NCI-H146 (cell line): ENCODE measurements at regions not wholly inside any gene's neighbourhood (a gene's known extent, or its start where the extent isn't known, plus 50 kb on each side); places are given as distances from the start of the nearest gene placed in this dataset.

Source experiments
- DNase-seq: peaks from one replicate; lab custom pipeline; 2025; lab: John Stamatoyannopoulos, UW

DNA sequence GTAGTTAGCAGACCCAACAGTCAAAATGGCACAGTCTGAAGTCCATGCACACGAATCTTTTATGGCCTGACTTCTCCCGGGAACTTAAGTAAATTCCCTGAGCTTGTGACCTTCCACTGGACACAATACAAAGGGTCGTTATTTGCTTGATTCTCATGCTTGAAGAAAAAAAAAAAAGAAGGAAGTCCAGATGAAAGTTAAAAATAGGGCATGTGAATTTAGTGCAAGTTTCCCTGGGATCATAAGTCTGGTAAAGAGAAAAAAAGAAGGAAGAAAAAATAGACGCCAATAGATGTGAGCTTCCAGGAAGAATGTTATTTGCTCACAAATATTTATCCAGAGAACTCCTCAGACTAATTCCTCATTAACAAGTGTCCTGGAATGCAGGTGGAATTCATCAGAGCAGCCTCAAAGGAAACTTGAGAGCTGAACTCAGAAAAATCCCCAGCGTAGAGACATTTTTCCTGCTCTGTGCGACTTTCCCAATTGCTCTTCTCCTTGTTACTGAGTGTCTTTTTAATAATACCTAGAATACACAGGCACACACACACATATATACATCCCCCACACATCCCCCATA, 616.3 kb downstream of the EBF1 start:
- no peak for DNase-seq

DNA sequence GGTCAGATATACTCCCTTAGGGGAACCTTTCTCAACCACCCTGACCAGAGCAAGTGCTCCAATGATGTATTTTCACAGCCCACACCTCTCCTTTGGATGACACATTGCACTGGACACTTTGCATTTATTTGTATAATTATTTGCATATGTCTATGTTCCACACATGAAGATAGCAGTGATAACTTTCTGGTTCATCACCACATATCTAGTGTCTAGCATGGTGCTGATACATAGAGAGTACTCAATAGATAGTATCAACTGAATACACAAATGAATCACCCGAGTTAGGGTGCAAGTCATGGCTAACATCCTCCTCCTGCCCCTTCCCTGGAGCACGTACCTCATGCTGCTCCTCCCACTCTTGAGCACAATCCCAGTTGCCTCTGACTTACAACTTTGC, 617.6 kb downstream of the EBF1 start:
- DNase-seq: no peak

DNA sequence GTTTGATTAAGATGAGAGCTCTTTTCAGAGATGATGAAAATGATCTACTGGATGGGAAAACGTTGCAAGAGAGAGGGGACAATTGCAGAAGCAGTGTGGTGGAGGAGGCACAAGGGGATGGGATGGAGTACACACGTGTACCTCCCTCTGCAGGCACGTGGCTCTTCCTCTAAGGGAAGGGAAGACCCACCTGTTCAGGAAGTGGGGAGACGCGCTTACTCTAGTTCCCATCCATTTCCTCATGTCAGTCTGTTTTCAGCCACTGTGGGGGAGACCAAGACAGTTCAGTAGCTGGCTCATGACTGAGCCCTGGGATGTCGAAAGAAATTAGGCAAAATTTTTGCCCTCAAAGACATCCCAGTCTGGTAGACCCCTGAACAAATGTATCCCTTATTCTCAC, 619.2 kb upstream of the CLINT1 start:
- DNase-seq: no peak

DNA sequence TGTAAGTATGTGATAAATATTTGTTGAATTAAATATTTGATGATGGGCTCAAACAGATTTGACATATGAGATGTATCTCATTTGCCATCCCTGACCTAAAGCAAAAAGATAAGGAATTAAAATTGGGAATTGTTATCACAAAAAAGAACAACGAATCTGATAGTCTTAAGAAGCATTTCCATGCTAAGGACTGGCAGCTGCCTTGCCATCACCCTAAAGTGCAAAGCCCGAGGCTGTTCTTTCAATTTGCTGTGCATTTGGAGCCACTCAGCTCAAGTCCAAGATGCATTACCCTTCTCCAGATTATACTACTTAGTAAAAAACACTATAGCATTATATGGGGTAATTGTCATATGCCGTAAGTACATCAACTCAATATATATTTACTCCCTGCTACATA, 618.3 kb upstream of the CLINT1 start:
- no peak for DNase-seq

DNA sequence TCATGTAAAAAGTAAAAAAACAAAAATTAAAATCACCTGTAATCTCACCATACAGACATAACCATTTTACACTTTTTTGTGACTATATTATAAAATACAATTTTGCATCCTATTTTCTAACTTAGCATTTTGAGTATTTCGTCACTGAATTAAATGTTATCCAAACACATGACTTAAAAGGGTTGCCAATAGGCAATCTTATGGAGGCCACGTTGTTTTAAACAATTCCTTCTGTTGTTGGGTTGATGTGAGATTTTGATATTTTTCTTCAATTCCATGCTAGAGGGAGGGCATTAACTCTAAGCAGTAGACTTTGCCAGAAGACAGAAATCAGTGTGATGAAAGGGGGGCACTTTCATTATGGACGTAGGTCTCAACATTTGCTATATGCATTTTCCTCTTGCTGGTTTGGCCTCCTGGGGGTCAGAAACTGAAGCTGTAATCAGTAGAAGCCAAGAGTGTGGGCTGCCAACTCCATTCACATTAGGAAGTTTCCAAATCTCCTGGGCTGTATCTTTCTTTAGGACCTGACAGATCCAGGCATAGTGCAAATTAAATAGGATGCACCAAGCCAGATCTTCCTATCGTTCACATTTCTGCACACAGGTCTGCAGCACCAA, 614.2 kb upstream of the CLINT1 start:
- DNase-seq: no peak

DNA sequence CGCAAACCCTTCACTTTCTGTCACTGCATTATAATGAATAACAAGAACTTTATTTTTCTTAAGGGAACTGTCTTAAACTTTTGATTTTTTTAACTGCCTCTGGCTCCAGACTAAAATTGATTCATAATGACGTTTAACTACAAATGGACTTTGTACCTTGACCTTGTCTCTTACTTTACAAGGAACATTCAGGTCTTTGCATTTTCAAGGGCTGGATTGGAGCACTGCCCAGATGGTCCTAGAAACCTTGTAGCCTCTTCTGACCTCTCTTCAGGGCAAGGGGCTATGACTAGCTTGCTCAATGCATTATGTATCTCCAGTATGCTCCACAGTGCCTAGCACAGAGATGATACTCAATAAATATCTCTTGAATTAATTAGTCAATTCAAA, 612.6 kb upstream of the CLINT1 start:
- DNase-seq: no peak

DNA sequence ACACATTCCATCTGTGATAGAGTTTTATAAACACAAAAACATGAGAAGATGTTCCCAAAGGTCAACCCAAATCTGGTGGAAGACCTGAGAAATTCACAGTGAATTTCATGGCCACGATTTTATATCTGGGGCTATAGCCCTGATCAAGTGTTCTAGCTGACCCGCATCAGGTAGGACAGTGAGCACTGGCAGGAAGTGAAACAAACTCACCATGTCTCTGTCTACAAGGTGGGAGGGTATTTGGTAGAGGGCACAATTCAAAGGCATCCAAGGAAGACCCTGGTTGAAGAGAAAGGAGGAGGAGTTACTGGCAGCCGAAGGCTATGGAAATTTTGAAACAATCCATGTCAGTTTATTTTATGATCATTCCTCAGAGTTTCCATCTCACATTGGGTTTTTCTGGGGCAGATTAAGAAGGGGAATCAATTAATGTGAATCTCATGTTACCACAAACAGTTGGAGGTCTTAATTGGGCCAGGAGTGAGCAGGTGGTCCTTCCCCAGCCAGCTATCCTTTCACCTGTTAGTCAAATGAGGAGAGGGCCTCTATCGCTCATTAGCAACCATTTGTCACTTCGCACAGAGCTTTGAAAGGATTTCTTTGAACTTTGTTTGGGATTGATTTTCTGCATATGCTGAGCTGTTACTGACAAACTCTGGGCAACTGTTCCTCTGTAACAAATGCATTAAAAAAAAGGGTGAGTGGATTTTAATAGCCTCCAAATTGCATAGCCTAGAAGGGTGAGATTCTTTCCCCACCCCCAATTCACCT, 612.0 kb upstream of the CLINT1 start:
- DNase-seq: peak; percentile 12

DNA sequence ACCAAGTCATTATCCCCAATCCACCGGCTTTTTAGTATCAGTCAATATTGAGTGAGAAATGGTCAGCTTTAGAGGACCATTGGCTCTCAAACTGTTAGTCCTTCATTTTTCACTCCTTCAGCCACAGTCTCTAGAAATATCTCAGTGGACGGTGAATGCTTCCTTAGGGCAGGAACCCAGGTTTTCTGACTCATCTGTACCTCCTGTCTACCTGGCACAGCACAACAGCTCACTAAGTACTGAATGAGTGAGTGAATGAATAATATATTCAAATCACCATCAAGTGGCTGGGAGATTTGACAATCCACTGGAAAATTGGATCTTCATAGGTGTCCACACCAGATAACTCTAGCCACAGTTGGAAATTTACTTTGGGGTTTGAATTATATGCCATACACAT, 609.5 kb upstream of the CLINT1 start:
- no peak for DNase-seq

DNA sequence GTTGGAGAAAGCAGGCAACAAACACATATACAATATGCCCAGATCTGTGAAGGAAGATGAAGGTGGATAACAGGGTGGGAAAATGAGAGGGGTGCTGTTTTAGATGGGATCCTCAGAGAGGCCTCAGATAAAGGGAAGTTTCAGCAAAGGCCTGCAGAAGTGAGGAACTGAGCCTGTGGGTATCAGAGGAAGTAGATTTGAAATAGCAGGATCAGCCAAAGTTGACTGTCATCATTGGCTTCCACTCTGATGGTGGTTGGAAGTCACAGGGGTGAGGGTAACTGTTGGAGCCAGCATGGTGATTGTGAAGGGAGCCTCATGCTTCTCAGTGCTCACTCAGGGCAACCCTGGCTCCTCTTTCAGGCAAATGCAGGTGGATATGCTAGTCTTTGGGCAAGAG, 607.2 kb upstream of the CLINT1 start:
- no peak for DNase-seq

DNA sequence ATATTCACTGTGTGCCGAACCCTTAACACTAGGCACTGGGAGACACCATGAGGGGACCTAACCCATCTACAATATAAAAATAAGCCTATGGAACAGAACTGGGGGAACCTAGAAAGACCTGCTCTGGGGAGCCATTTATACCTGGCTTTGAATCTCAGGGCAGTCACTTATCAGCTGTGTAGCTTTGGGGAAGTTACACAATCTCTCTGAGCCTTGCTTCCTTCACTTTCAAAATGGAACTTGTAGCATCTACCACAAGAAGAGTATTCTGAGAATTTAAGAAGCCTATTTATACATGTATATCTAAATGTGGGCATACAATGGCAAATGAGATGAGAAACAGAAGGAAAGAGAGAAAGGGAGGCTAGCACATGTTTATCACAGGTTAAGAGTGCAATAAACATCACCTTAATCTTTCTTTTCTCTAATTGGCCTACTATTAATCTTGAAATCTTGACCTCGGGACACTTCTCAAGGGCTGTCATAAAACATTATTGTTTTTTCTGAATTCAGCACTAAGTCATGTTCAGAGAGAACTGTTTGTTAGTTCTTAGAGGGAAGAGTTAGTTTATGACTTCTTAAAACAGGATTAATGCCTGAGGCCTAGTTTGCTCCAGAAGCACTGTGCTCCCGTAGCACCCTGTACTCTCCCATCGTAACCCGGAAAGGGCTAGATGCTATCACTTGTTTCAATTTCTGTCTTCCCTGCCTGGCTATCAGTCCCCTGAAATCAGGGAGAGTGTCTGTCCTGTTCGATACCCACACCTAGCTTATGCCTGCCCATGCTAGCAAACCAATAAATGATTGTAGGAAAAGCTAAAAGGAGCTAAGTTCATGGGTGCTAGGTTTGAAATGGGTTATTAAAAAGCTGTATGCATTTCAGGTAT, 606.4 kb upstream of the CLINT1 start:
- DNase-seq: no peak

DNA sequence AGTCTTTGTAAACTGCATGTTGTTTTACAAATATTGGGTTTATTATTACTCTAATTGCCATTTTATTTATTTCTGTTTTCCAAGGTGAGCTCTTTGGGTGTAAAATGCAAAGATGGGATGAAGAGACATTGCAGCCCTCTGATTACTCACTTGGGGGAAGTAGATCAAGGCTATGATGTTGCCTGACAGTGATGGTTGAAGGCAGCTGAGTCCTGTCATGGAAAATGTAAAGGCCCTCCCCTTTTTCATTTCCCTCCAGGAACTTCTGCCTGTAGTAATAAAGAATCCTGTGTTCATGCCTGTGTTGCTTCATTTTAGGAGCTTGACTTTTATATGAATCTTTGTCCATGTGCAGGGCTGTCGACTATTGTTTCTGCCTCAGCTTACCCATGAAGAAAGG, 605.4 kb upstream of the CLINT1 start:
- DNase-seq: no peak

DNA sequence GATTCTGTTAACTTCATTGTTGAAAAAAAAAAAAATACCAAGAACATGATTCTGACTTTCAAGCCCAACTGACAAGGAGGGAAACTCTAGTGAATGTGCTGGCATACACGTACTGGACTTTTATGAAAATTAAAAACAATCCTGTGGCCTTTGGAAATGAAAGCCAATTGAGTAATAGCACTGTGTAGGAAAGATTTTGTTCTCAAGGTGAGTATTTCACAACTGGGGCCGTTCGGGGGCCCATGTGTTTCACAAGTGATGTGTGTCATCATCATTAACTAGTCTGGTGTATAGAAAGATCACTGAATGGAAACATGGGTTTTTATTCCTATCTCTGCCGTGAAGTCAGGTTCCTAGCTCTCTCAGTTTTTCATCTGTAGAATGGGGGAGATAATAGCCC, 605.0 kb upstream of the CLINT1 start:
- DNase-seq: no peak

DNA sequence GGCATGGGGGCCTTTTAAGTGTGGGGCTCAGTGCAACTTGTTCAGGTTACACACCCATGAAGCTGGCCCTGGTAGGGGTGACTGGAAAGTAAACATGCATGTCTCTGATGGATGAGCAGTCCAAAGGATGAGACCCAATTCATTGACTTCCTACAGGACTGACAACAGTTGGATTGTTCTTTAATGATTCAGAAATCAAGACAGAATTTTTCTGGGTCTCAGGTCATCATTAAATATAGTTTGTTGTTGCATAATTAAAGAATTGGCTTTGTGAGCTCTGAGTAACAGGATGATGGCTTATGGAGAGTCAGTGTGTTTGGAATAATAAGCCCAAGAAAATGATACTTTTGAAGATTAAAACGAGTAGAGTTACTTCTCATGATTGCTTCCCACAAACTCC, 604.2 kb upstream of the CLINT1 start:
- no peak for DNase-seq

DNA sequence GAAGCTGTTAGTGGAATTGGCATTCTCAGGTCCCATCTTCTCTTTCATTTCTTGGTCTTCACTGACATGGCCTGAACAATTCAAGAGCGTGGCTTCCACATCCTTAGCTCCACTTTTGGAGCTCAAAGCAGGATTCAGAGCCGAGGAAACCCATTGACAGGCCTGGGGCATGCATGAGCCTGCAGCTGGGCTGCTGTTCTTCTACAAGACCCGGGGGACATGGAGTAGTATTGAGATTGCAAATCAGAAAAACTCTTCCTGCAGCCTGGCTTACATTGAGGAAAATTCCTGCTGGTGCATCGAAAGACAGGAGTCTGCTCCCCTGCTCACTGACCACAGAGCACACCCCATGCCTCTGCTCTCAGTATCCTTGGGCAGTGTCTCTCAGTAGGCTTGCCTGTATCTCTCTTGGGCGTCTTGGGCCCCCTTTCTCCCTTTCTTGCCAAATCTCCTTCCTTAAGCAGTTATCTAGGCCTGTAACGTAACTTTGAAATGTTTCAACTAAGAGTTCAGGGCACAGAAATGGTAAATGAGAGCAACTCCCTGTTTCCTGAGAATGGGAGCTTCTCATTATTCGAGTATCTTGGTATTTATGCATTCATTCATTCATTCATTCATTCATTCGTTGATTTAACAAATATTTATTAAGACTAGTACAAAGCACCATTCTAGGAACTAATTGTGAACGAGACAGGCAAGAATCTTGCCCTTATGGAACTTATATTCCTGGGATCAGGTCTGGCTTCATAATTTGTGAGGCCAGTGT, 603.6 kb upstream of the CLINT1 start:
- no peak for DNase-seq

DNA sequence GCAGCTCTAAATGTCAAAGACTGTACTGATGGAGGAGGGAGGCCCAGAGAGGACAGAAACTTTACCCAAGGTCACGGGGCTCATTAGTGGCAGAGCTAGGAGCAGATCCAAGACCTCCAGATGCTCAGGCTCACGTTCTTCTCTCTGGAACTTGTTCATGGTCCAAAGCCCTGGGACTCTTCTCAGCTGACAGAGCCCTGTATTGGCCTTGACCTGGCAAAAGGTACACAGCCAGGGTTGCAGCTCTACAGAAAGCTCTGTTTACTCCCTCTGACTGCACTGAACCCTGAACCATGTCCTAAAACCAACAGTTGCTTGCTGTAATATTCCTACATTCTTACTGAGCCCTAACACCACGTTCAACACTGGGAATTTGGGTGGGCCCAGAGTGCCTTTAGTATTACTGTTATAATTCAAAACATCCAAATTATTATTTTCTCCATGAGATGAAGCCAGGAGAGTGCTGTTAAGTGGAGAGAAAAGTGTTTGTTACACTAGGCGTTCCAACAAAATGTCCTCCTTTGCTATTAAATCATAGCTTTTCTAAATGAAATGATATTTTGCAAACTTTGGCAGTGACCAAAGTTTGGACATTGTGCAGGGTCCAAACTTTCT, 602.4 kb upstream of the CLINT1 start:
- DNase-seq: no peak

DNA sequence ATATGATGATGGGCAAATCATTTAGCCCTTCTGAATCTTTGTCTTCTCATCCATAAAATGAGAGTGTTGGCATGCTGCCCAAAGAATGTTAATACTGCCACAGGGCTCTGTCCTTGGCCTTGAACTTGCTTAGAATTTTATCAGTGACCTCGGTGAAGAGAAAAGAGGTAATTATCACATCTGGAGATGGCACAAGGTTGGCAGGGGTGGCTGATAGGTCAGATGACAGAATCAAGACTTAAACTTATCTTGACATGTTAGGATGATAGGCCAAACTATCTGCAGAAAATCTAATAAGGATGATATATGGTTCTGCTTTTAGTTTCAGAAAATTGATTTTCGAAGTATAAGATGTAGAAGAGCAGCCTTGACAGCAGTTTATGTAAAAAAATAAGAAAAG, 599.1 kb upstream of the CLINT1 start:
- DNase-seq: no peak

DNA sequence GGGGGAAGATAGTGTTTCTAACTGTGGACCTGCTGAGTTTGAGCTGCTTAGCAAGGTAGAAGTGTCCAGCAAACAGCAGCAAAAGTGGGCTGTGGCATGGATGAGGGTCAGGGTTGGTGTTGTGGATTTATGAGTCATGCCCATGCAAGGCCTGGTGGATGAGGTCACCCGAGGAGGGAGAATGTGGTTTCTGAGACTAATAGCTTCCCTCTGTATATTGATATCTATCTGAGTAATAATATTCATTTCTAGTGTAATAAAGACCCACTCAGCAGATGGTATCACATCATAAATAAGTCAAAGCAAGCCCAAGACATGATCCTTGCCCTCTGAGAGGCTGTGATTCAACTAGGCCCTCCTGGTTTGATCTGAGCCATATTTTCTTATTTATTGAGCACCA, 597.8 kb upstream of the CLINT1 start:
- DNase-seq: no peak

DNA sequence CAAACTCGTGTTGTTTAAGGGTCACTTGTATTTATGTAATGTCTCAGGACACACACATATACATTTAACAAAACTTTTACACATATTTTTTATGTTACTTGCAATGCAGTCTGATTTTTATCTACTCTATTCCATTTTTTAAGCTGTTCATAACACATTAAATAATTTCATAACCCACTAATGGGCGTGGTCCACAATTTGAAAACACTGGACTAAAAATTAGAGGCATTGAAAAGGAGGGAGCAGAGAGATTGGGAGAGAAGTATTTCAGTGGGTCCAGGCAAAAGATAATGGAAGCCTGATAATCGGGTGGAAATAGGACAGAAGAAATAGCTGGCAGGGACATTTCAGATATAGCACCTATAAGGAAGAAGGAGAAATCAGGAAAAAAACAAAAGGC, 597.3 kb upstream of the CLINT1 start:
- no peak for DNase-seq

DNA sequence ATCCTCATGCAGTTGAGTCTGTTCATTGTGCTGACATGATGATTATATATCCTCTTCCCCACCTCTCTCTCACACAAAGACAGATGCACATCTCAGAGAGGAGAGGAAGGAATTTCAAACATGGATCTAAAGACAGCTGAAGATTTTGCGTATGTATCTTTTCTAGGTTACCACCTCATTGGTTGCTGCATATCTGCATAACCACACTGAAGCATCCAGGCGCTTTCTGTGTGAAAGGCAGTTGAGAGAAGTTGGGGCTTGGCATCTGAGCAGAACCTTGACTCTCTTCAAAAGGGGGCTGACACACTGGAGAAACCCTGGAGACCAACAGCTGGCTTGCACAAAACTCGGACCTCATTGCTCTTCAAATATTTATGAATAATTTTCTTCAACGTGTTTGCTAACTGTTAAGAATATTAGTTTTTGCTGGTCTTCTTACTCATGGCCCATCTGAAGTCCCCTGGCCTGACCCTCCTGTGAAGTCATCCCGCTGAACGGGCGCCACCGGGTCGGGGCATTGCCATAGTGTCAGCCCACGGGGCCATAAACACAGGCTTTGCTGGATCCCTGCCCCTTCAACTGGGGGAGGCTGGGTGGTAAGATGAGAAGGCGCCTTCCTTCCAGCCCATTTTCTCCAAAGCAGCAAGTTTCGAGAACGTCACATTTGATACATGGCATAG, 593.2 kb upstream of the CLINT1 start:
- no peak for DNase-seq

DNA sequence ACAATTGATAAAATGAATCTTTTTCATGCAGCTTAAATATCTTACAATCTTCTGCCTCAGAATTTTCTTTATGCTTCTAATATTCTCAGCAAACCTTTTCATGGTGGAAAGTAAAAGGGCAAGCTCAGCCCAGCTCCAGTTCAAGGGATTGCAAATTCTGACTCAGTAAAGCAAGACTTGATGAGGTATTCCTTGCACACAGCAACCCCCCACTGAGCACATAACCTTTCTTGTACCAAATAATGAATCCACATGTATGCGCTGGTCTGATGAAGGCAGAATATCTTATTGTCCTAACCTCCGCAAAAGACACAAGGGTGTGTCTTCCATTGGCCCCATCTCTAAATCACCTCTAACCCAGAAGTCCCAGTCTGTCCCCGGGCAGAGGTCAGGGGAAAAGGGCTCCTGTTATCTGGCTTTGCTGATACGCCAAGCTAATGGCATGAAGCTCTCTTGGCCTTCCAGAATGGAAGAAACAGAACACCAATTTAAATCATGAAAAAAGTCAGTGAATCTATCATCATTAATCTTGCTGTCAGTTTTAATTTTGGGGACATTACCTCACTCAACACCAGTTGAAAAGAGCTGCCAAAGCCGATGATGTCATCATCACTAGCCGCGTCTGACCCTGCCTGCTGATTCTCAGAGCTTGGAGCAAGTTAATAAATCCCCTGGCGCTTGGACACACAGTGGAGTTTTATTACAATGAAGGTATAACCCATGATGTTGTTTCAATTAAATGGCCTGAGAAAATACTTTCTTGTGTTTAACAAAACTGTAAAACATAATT, 592.5 kb upstream of the CLINT1 start:
- no peak for DNase-seq
